ENCODE measurements at regions not wholly inside any gene's neighbourhood (a gene's known extent, or its start where the extent isn't known, plus 50 kb on each side); places are given as distances from the start of the nearest gene placed in this dataset.
"Not testable (repeated sequence)": the region's sequence is repeated elsewhere in the genome, so short reads cannot be mapped to it uniquely, and the experiment has no call there.

GRCh38 chr22:23494930-23495266 is 85.2 kb downstream of the IGLL1 start:
- H3K4me1 Mint-ChIP-seq, result peaks cover 53% of the 10 kb centered on the region
- TF ChIP-seq CTCF (IDR thresholded peaks at IDR 0.05), result no peak
- H3K27ac Mint-ChIP-seq, result peak overlapping the region; percentile 77
- no peak for DNase-seq
- no peaks in the 10 kb centered on the region for H3K36me3 Mint-ChIP-seq (ENCODE audit: low read depth)
- no peak overlapping the region for H3K4me3 Mint-ChIP-seq
- no peaks in the 10 kb centered on the region for H3K27me3 Mint-ChIP-seq (ENCODE audit: low read depth, poor library complexity)
- H3K9me3 Mint-ChIP-seq, result no peaks in the 10 kb centered on the region

DNA sequence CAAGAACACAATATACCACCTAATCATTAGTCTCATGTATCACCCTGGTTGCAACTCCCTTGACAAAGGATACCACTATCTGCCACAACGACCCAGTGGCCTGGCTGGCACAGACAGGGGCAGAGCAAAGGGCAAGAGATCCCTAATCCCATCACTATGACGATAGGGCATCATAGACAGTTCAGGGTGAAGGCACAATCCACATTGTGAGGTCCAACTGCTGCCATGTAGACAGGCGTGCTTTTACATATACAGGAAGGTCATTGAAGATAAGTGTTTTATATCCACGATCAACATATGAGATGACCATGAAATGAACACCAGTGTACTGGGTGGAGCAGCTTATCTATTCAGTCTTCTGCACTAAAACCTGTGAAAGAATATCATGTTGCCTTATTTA is 94.6 kb downstream of the IGLL1 start:
- Mint-ChIP-seq H3K4me1 (peaks cover 20% of the 10 kb centered on the region), H3K27me3 (ENCODE audit: low read depth, poor library complexity) (peaks cover 8% of the 10 kb centered on the region), H3K36me3 (ENCODE audit: low read depth) (no peaks in the 10 kb centered on the region), H3K4me3 (no peak overlapping the region), H3K9me3 (peaks cover 3% of the 10 kb centered on the region), H3K27ac (no peak overlapping the region)
- no peak for TF ChIP-seq CTCF (IDR thresholded peaks at IDR 0.05)
- no peak for DNase-seq

GRCh38 chr22:23484651-23485050 is 95.4 kb downstream of the IGLL1 start:
- Mint-ChIP-seq H3K27me3 (ENCODE audit: low read depth, poor library complexity) (peaks cover 8% of the 10 kb centered on the region), H3K9me3 (peaks cover 3% of the 10 kb centered on the region), H3K36me3 (ENCODE audit: low read depth) (no peaks in the 10 kb centered on the region), H3K4me3 (no peak overlapping the region), H3K4me1 (peaks cover 20% of the 10 kb centered on the region), H3K27ac (no peak overlapping the region)
- TF ChIP-seq CTCF (IDR thresholded peaks at IDR 0.05), result no peak
- DNase-seq, result no peak

- Mint-ChIP-seq H3K27ac (no peak overlapping the region), H3K4me3 (no peak overlapping the region), H3K27me3 (ENCODE audit: low read depth, poor library complexity) (peaks cover 12% of the 10 kb centered on the region), H3K9me3 (peaks cover 10% of the 10 kb centered on the region), H3K36me3 (ENCODE audit: low read depth) (no peaks in the 10 kb centered on the region), H3K4me1 (peaks cover 28% of the 10 kb centered on the region)
- no peak for TF ChIP-seq CTCF (IDR thresholded peaks at IDR 0.05)
- DNase-seq, result no peak
These were observed 98.7 kb downstream of the IGLL1 start for GRCh38 chr22:23481369-23481768.

- Mint-ChIP-seq H3K27ac (peak overlapping the region; percentile 73), H3K9me3 (peaks cover 10% of the 10 kb centered on the region), H3K4me3 (no peak overlapping the region), H3K36me3 (ENCODE audit: low read depth) (no peaks in the 10 kb centered on the region), H3K4me1 (peaks cover 30% of the 10 kb centered on the region), H3K27me3 (ENCODE audit: low read depth, poor library complexity) (peaks cover 10% of the 10 kb centered on the region)
- DNase-seq, result no peak
- TF ChIP-seq CTCF (IDR thresholded peaks at IDR 0.05), result no peak
These were observed 101.9 kb downstream of the IGLL1 start for GRCh38 chr22:23478175-23478574.

DNA sequence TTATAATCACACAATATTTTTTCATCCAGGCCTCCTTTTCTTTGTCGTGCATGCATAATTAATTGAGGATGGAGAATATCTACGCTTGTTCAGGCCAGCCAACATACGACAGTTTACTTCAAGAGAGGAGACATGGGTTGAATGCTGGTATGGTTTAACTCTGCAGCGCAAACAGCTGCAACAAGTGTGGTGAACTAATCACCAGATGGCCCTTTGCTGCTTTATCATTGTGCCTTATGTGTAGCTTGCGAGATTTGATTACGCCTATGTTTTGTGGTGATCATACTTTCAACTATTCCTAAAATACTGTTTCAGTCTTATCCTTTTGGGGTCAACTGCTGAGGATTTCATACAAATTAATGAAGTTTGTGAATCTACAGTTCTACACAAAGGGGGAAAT is 105.6 kb downstream of the IGLL1 start:
- Mint-ChIP-seq H3K27me3 (ENCODE audit: low read depth, poor library complexity) (peaks cover 11% of the 10 kb centered on the region), H3K4me1 (peaks cover 48% of the 10 kb centered on the region)
- not testable (repeated sequence) for H3K9me3 Mint-ChIP-seq; DNase-seq; H3K4me3 Mint-ChIP-seq; H3K36me3 Mint-ChIP-seq (ENCODE audit: low read depth); H3K27ac Mint-ChIP-seq
